Suppressor macrophage (primary cell): ENCODE measurements at regions not wholly inside any gene's neighbourhood (a gene's known extent, or its start where the extent isn't known, plus 50 kb on each side); places are given as distances from the start of the nearest gene placed in this dataset.
"Not testable (repeated sequence)": the region's sequence is repeated elsewhere in the genome, so short reads cannot be mapped to it uniquely, and the experiment has no call there.

Source experiments
- DNase-seq, 4 experiments: peaks; one replicate each; pipeline ENCODE4 v3.0.0-alpha.2; 2020 to 2022

DNA sequence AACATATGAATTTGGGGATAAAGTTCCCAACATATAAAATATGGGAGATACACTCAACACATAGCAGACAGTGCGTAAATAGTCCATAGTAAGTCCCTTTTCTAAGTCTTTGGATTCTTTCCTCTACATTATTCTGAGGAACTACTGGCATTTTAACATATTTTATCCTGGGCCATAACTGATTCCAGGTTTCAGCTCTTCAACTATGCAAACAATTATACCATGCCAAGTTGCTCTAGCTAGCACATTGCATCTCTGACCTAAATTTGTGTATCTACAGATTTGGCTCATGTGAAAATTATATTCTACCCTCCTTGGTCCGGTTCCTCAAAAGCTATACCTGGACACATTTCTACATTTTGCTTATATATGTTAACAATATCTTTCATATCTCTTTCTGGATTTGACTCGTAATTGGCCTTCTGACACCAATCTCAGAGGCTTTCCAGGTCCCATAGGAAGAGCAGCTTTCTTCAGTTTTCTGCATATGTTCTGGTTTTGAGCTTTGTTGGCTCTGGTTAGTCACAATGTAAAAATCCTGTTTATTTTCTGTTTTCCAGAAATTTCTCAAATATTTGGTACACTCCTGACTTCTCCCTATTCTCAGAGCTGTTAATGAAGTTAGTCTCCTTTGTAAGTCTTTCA, 305.4 kb downstream of the BMP4 start:
- no peak for DNase-seq

DNA sequence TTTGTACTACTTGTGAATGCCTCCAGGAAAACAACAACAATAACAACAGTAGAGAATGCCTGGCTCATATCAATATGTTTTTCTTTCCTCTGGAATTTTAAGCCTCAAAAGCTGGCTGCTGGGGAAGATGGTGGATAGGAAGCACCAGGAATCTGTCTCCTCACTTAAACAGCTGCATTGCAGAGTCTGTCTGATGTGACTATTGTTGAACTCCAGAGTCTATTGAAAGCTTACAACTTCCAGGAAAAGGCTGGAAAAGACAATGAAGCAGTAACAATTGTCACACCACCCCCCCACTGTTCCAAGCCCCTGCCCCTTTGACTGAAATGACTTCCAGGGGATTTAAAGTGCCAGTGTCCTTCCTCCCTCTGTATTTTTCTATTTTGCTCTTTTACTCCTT, 309.7 kb downstream of the BMP4 start:
- no peak for DNase-seq

DNA sequence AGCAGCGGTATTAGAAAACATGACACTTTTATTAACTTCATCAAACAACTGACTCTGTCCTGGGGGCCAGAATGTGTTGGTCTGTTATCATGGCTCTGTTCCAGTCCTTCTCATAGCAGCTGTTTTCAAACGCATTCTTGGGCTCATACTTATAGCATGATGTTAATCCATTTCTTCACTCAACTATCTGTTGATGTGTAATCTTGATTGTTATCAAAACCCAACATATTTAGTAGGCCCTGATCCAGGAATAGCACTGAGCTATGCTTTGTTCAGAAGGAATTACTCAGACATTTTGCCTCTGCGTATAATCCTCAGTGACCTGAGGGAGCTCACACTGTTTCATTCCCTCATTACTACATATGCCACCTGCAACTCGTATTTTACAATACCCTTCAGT, 315.9 kb downstream of the BMP4 start:
- no peak for DNase-seq

DNA sequence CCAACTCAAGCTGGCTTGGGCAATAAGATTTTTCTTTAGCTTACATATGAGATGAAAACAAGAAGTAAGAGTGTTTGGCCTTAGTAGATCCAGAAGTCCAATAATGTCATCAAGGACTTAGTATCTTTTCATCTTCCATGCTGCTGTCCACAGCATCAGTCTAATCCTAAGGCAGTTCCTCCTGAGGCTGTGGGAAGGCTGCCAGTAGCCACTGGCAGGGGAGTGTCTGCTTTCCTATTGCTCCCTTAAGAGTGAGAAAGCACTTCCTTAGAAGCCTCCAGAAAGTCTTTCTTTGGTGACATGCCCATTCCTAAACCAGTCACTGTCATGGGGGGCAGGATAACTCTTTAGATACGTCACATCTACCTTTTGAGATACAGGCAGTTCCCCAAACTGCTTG, 317.7 kb downstream of the BMP4 start:
- no peak for DNase-seq

DNA sequence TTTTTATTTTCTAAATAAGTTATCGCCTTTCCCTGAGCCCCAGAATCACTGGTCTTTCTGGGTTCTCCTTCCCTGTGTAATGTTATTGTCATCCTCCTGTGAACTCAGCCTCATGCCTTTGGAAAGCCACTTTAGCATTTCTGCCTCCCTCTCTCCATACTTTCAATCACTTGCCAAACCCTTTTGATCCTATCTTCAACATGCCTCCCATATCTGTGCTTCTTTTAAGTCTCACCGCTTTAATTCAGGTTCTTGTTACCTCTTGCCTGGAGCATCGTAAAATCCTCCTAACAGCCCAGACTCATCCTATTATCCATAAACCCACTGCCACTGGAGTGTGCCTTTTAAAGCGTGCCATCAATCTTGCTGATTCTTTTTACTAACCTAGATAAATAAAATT, 321.8 kb downstream of the BMP4 start:
- DNase-seq = no peak

DNA sequence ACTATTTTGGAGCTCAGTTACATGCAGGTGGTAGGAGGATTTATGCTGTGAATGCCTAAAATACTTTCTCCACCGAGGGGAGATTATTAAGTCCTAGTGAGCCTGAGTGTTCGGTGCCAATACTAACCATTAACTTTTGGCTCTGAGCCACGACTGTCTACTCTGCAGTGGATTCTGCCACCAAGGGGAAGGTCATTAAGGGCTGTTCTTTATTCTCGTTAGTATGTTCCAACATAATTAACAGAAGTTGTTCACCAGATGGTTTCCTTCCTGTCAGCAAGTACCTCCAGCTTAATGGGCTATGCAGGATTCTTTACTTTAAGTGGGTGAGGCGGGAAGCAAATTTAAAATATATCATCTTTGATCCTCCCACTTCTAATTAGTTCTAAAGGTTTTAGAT, 326.3 kb downstream of the BMP4 start:
- no peak for DNase-seq

DNA sequence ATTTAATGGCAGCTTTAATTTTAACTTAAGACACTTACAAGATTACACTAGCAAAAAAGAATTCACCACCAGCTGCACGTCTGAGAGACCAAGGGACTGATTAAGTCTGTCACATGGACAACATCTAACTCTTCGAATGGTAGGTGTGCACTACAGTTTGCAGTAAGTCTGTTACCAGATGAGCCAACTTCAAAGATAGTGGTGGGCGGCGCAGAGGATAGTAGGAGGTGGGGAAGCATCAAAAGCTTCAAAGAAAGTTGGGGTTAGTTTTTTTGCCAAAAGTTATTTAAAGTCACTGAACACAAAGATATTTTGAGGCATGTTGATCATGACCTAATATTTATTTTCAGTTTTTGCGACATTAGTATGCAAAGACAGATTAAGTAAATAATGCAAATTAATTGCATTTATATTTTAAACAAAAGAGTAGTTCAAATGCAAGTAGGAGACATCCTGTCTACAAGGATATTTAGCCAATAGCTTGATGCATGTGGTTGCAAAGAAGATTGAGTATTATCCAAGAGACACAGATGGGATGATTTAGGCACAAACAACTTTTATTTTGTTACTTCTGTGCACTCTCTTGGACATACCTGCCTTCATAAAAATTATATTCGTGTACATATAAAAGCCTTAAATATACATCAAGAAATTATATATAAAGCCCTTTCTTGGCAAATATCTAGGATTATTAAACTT, 327.7 kb downstream of the BMP4 start:
- no peak for DNase-seq

DNA sequence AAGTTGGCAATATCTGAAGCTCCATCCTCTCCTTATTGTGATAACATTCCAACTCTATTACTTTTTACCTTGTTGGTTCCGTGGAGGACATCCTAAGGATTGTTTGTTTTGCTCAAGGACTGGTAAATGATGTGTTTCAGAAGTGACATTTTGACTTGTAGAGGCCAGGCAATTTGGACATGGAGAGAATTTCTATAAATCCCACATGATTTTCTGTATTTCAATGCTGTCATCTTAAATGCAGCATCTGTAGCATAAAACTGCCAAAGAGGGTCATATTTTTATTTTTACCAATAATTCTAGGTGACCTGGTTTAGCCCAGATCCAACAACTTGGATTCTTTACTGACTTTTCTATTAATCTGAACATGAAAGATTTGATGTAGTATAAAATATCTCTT, 328.4 kb downstream of the BMP4 start:
- no peak for DNase-seq

DNA sequence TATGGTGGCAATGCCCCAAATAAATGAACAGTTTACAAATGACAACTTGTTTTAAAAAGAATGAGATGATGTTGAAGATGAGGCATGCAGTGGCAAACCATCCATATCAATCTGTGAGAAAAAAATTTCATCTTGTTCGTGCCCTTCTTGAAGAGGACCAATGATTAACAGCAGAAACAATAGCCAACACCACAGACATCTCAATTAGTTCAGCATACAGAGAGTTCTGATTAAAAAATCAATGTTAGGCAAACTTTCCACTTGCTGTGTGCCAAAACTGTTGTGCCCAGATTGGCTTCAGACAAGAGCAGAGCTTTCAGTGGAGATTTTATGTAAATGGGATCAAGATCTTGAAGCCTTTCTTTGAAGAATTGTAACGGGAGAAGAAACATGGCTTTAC, 329.9 kb downstream of the BMP4 start:
- DNase-seq = no peak

DNA sequence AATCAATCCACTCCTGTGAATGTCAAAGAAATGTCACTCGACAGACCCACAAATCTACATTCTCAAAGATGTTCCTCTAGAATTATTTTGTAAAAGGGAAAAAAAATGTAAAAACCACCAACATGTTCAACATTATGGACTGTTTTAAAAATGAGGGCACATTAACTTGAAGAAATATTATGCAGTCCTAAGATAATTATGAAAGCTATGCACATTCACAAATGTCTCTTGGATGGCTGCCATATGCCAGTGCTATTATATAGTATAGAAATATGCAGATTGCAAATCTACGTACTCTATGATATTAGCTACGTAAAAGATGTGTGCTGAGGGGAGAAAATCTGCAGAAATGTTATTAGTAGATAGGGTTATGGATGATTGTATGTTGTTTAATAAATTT, 334.2 kb downstream of the BMP4 start:
- no peak for DNase-seq

DNA sequence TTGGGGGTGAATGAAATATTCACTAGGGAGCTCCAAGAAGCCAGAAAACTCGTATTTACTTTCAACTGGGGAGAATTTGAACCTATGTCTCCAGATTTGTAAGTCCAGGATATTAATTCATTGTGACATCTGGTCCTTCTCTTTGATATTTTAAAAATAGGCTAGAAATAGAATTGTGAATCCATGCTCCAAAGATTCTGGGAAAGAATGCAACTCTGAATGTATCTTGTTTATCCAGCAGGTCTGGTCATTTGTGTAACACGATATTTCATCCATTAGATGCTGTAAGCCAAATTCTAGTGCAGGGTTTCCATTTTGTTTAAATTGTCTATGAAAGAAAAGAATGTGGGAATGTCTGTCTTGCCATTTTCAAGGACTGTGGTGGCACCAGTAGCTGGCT, 334.7 kb downstream of the BMP4 start:
- no peak for DNase-seq

DNA sequence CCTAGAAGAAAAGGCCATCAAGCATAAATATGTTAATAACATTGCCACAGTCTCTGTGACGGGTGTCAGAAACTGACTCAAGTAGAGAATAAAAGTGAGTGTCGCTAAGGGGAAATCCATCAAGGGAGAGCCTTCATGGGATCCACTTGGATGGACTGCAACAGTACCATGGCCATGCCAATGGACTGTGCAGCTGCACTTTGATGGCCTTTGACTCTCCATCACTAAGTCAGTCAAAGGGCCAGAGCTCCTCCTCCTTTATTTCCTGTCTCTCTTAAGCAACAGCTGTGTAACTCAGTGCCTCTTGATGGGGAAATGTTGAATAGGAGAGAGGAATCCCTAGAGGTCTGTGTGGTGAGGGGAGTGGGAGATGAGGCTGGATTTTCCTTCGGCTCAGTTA, 335.2 kb downstream of the BMP4 start:
- no peak for DNase-seq

DNA sequence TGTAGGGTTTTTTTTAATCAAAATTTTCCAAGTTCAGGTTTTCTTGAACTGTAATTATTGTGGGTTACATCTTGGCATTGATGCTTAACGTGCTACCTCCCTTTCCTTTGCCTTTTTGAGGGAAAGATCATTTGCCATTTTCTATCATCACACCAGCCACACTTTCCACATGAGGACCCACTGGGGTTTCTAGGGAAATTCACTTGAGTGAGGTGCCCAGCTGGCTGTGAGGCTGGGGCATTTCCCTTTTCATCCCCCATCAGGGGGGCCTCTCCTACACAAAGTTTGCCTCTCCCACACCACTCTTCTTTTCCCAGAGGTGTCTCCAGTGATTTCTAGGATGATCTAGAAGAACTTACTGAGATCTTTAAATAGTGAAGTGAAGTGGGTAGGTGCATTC, 335.7 kb downstream of the BMP4 start:
- DNase-seq = no peak

DNA sequence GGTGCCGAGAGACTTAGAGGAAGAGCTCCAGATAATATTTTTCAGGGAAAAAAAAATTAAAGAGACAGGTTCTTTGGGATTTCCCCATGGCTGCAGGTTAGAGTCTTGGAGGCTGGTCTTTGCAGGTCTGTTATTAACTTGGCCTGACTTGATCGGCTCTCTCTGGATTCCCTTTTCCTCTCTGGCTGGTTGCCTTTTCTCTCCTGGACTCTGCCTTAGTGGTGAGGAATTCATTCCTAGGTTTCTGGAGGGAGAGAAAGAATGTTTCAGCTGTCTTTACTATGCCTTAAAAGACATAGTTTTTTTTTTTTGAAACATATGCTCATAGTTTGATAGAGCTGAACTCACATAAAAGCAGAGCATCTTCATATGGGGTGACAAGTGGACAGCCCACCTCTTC, 336.3 kb downstream of the BMP4 start:
- DNase-seq = no peak

DNA sequence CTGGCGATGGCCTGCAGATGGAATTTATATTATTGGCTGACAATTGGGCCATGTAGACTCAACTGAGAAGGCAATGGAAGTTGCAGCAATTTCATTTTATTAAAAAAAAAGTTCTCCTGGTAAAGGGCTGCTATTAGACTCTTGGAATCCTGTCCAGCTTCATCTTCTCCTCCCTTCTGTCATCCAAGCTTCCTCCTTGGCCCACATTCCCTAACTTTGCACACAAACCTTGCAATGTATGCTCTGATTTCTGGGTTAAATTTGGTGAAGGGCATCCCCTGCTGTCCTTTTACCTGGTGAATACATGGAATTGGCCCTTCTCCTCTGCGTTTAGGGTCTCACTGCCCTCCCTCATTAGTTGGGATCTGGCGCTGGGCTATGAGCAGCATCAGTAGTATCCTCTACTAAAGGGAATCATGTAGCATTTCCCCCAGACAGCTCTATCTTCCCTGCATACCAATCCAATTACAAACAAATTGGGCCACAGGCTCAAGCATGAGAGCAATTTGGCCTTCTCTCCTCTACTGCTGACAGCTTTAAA, 336.9 kb downstream of the BMP4 start:
- DNase-seq = no peak

DNA sequence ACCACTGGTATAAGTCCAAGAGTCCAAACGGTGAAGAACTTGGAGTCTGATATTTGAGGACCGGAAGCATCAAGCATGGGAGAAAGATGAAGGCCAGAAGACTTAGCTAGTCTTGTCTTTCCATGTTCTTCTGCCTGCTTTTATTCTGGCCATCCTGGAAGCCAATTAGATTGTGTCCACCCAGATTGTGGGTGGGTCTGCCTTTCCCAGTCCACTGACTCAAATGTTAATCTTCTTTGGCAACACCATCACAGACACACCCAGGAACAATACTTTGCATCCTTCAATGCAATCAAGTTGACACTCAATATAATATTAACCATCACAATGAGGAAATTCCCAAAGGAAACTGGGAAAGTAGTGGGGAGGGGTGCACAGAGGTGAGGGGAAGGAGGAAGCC, 340.1 kb downstream of the BMP4 start:
- DNase-seq = not testable (repeated sequence)

DNA sequence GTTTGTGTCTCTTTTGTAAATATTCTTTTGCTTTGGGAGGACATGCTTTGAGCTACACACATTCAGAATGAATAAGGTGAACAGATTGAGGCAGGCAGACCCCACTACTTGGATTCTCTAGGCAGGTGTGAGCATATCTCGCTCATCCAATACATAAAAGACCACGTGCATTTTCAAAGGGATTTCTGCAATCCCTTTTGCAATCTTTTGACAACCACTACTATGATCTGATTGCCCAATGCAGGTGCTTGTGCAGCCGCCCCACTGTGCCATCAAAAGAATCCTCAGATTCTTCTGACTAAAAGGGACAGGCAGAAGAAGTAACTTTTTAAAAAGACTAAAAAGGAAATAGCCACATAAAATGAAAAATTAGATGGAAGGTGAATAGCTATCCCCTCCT, 341.4 kb downstream of the BMP4 start:
- DNase-seq = no peak

DNA sequence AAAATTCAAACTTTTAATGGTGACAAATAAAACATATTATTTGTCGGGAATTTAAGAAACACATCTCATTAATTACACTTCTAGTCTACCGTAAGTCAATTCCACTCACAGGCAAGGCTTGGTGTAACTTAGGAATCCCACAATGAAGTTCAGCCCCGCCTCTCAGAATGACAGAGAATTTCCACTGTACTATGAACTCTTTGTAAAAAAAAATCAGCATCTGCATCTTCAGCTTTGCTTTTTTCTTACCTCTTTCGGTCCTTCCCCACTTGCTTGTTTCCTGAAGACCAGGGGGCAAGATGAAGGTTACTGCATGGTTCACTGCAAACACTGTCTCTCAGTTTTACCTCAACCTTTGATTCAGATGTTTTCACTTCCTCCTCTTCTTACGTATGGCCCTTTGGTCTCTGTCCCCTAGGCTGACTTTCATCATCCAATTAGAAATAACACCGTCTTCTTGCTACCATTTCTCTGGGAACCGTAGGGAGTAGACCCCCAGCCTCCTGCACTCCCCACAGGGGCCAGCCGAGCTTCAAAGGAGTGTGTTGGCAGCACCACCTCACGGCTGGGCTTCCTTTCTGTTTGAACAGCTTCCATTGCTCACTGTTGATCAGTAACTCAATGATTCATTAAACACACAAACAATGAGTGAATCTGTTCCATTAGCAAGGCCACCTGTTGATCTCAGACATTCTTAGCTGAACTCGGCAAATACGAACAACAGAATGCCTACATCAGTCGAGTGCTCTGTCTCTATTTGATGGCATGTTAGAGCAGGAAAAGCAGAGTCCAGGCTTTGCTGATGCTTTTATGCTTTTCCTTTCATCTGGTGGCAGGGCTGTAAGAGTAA, 343.0 kb downstream of the BMP4 start:
- no peak for DNase-seq

DNA sequence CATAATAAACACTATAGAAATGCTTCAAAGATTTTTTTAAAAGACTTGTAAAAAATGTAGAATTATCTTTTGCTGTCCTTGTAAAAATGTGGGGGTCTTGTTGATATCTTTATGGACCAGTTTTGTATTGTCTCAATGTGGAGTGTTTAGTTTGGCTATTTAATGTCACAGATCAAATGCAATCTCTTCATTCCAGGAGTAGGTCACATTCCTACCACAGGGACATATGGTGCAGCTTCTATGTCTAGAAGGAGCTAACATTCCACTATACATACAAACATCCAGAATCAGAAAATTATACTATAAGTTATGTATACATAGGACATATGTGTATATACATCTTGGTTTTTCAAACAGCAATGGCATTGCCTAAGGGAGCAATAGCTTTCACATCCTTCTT, 345.7 kb downstream of the BMP4 start:
- no peak for DNase-seq

DNA sequence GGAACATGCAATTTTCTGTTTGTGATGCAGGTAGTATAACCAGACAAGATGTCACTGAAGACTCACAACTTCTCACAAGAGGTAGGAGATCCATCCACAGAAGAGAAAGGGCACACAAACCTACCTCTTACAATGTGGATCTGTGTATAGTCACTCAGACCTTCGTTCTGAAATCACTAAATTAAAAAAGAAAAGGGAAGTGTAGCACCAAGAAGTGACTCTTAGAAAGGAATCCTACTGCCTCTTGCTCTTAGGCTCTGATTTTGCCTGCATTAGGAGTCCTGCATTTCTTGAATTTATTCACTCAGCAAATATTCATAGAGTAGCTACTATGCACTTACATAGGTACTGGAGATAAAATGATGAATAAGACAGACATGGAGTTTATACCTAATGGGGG, 347.6 kb downstream of the BMP4 start:
- no peak for DNase-seq

DNA sequence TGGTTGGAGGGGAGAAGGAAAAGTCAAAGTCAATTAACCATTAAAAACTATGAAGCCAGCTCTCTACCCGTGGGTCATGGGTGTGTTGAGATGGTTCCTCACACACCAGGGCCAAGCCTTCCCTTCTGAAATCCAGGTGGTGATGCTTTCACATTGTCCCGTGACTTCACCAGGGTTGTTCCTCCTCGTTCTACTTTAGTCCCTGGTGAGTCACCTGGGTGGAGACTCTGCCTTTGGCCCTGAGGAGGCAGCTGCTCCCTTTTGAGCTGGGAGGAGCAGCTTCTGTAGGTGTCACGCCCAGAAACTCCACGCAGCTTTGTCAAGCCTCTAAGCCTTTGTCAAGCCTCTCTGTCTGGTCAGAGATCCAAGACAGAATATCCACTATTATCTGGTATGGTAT, 348.3 kb downstream of the BMP4 start:
- no peak for DNase-seq

DNA sequence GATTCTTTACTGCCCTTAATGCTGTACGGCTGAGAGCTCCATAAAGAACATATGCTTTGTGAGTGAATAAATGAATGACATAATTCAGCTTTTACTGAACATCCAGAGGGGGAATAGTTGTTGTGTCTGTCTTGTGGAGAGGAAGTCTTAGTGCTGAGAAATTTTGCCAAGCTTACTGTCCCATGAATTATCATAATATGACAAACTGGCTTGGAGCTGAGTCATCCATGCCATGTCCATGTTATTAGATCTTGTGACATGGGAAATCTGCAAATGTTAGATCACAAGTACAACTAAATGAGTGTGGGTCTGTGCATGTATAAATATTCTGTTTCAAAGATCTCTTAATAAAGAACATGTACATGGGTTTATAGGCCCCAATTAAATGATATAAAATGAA, 350.4 kb downstream of the BMP4 start:
- no peak for DNase-seq

DNA sequence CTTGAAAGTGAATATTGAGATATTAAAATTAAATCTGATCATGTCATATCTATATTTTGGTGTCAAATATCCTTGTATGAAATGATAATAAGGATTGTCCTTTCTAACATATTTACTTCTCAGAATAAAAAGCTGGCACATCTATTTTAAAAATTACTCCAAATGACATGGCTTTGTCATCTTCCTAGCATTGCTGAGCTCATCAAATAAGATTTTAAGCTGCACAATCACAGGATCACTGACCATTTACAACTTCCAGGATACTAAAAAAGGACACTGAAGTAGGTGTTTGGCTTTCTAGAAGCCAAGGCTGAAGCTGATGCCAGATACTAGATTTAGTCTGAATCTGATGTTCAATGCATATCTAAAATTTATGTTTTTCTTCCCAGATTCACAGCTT, 351.1 kb downstream of the BMP4 start:
- no peak for DNase-seq

DNA sequence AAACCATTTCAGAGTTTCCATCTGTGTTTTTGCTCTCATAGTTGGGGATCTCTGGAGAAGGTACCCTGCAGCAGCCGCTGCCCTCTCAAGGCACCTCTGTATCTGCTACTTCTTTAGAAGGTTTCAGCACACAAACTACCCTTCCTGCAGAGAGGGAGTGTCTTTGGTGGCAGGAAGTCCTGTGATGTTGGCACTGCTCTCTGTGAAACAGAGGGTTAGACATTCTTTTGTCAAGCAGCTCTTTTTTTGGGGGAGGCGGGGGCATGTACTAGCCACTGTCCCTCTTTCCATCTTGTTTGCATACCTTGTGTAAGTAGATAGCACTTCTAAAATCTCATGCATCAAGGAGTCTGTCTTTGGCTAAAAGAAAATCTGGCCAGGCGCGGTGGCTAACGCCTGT, 352.6 kb downstream of the BMP4 start:
- no peak for DNase-seq
